HG03575 (cell line): ENCODE measurements at regions not wholly inside any gene's neighbourhood (a gene's known extent, or its start where the extent isn't known, plus 50 kb on each side); places are given as distances from the start of the nearest gene placed in this dataset.
"Not testable (repeated sequence)": the region's sequence is repeated elsewhere in the genome, so short reads cannot be mapped to it uniquely, and the experiment has no call there.

Experiments
- ATAC-seq: cut with Tn5 transposase; IDR thresholded peaks from one replicate; pipeline ENCODE4 v1.9.1; 2021; ENCODE audit not compliant: unreplicated experiment, insufficient number of reproducible peaks, low FRiP score; ENCODE audit errors: extremely low read depth

DNA sequence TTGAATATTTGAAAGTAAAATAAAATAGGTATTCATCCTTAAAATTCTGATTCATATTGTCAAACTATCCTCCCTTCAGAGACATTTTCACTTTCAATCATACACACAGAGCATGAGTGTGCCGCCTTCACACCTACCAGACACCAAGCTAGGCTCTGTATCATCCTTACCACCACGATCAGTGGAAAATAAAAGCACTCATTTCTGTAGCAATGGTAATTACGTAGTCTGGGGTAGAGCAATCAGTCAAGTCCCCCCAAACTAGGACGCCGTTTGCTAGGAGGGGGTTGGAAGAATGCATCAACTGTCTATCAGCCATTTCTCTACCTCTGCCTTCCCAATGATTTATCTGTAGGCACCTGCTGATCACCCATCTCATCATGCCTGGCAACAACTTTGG is 84.6 kb upstream of the GRIN2A start:
- ATAC-seq, result no peak

DNA sequence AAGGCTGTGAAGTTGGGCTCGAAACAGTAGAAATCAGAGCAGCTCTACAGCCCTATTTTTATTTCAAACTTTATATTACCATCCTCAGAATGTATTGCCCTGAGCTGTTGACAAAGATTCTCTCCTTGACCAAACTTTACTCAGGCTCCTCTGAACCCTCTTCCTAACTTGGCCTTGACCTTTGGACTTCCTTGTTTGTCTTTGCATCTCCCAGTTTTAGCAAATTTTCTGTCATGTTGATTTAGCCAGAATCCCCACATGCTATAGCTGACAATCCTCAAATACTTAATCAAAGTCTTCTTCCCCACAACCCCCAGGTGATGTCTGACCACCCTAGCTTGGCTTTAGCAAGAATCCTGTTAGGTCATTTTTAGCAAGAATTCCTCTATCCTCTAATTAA is 87.4 kb upstream of the GRIN2A start:
- ATAC-seq, result no peak

GRCh38 chr16:10272250-10272854 is 90.1 kb upstream of the GRIN2A start:
- not testable (repeated sequence) for ATAC-seq

DNA sequence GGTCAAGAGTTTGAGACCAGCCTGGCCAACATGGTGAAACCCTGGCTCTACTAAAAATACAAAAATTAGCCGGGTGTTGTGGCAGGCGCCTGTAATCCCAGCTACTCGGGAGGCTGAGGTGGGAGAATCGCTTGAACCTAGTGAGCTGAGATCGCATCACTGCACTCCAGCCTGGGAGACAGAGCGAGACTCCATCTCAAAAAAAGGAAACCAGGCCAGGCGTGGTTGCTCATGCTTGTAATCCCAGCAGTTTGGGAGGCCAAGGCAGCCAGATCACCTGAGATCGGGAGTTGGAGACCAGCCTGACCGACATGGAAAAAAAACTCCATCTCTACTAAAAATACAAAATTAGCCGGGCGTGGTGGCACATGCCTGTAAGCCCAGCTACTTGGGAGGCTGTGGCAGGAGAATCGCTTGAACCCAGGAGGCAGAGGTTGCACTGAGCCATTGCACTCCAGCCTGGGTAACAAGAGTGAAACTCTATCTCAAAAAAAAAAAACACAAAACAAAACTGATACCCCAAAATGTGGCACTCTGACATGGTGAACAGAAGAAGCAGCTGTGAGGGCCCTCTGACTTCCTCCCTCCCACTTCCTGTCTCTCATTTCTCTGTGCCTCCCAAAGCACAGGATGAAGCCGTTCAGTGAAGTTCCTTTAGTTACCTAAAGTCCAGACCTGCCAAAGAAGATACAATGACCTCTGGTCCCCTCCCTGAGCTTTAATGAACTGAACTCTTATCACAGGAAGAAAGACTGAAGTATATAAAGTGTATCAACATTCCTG is 93.2 kb upstream of the GRIN2A start:
- ATAC-seq, result peak; percentile 64

DNA sequence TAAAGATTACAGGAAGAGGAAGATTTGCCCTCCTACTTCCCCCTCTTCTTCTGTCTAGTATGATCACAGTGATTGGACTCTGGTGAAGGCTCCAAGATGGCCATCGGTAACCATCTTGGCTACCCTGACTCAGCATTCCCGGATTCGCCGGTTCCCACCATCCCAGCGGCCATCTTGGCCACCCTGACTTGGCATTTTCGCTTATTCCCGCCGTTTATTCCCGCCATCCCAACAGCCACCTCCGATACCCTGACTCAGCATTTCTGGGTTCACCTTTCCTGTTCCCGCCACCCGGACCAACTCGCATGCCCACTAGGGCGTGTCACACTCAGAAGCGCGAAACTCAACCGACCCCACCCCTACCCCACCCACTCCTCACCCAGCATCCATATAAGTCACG is 95.4 kb upstream of the GRIN2A start:
- no peak for ATAC-seq

GRCh38 chr16:10280262-10281170 is 98.3 kb upstream of the GRIN2A start:
- no peak for ATAC-seq

- ATAC-seq, result no peak
Observed at GRCh38 chr16:10282367-10282766, 100.1 kb upstream of the GRIN2A start.

GRCh38 chr16:10283246-10283645 is 101.0 kb upstream of the GRIN2A start:
- not testable (repeated sequence) for ATAC-seq

- ATAC-seq, result not testable (repeated sequence)
Observed at GRCh38 chr16:10290467-10291105, 95.3 kb upstream of the ATF7IP2 start.

DNA sequence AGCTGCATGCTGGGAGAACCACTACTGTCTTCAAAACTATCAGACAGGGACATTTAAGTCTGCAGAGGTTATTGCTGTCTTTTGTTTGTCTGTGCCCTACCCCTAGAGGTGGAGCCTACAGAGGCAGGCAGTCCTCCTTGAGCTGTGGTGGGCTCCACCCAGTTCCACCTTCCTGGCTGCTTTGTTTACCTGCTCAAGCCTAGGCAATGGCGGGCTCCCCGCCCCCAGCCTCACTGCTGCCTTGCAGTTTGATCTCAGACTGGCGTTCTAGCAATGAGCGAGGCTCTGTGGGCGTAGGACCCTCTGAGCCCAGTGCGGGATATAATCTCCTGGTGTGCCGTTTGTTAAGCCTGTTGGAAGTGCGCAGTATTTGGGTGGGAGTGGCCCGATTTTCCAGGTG is 93.7 kb upstream of the ATF7IP2 start:
- ATAC-seq, result not testable (repeated sequence)

- ATAC-seq, result not testable (repeated sequence)
Observed at GRCh38 chr16:10292976-10293375, 92.9 kb upstream of the ATF7IP2 start.

GRCh38 chr16:10294153-10294552 is 91.7 kb upstream of the ATF7IP2 start:
- ATAC-seq, result not testable (repeated sequence)

DNA sequence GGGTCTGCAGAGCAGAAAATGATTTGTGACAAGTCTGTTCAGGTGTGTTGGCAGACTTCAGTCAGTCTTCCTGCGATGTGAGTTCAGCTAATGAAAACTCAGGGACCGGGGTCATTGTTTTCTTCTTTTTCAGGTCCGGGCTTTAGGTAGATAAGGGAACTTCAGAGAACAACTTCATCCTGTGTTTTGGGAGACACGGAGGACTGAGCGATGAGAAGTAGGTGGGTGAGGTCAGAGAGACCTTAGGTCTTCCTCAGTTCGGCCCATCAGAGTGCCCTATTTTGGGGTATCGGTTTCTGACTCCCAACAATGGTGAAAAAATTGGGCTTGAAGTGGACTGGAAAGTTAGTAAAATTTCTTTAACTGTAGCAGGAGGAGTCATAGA is 88.9 kb upstream of the ATF7IP2 start:
- no peak for ATAC-seq

DNA sequence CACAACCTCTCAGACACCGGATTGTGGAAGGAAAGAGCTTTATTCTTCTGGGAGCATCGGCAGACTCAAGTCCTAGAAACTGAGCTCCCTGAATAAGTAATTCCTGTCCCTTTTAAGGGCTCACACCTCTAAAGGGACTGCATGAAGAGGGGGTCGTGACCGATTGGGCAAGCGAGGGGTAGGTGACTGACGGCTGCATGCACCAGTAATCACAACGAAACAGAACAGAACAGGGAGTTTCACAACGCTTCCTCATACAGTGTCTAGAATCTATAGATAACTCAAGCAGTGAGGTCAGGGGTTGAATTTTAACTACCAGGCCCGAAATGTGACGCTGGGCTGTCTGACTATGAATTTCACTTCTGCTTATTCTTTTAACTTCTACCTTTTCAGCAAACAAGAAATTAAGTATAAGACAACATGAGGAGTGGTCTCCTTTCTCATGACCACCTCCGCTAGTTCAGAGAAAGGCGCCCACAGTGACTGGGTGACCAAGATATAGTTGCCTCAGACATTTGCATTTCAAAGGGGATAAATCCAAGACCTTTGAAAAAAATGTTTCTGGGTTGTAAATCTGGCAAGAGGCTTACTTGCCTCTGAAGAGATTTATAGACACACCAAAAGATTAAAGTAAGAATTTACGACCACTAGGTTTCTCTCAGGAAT is 88.4 kb upstream of the ATF7IP2 start:
- peak; percentile 63 for ATAC-seq

GRCh38 chr16:10300905-10301304 is 85.0 kb upstream of the ATF7IP2 start:
- ATAC-seq, result no peak

GRCh38 chr16:10301547-10301946 is 84.3 kb upstream of the ATF7IP2 start:
- ATAC-seq, result not testable (repeated sequence)

DNA sequence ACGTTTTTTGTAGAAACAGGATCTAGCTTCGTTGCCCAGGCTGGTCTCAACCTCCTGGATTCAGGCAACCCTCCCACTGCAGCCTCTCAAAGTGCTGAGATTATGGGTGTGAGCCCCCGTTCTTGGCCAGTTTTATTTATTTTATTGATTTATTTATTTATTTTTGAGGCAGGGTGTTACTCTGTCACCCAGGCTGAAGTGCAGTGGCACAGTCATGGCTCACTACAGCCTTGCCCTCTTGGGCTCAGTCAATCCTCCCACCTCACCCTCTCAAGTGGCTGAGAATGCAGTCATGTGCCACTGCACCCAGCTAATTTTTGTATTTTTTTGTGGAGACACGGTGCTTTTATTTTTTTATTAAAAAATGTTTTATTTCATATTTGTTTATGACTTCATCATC is 79.9 kb upstream of the ATF7IP2 start:
- ATAC-seq, result no peak

DNA sequence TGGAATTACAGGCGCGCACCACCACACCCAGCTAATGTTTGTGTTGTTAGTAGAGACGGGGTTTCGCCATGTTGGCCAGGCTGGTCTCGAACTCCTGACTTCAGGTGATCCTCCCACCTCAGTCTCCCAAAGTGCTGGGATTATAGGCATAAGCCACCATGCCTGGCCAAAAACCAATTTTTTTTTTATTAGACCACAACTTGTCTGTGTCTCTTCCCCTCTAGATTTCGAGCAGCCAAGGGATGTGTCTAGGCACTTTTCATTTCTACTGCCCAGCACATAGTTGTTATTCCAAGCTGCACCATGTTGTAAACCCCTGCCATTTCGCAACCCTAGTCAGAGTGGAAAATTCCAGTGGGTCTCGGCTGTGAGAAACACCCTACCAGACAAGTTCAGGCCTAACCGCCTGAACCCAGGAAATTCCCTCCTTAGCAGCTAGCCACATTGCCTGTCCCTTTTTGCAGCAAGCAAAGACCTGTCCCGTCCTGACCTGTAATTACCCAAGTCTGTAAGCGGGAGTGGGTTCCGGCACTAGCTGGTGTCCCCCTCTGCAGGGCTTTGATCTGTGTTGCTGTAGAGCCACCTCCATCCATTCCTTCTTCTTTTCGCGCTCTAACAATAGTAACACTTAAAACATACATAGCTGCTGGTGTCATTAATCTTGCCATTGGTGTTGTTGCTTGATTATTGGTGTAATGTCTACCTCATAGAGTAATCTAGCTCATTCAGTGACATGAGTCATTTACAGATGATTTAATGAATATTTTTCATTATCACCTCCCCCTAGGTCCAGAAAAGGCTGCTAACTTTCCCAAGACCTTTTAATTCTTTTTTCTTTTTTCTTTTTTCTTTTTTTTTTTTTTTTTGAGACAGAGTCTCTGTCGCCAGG is 77.3 kb upstream of the ATF7IP2 start:
- ATAC-seq, result no peak
